Heart left ventricle (tissue), 16 donors: ENCODE measurements at regions not wholly inside any gene's neighbourhood (a gene's known extent, or its start where the extent isn't known, plus 50 kb on each side); places are given as distances from the start of the nearest gene placed in this dataset.
"Not testable (repeated sequence)": the region's sequence is repeated elsewhere in the genome, so short reads cannot be mapped to it uniquely, and the experiment has no call there.

Experiments used
- ATAC-seq, 4 donors: fragments of 200-7000 bp; cut with Tn5 transposase; one replicate each; pipeline ENCODE4 v1.9.1; 2020 to 2022; ENCODE audit warnings: moderate library complexity in 4 of 4, mild to moderate bottlenecking in 3 of 4, moderate number of reproducible peaks in 1 of 4
- DNase-seq, 5 donors: peaks; one replicate each; pipeline ENCODE4 v3.0.0-alpha.2; 2020
- H3K27ac ChIP-seq, 12 donors: fragments of 200-600 bp; sonication (generic) in 4 of 12; one replicate each; pipeline versions ENCODE4 v1.5.0 to v1.8.0; 2016 to 2022; ENCODE audit warnings: mild to moderate bottlenecking in 2 of 12
- H3K27me3 ChIP-seq, 9 donors: fragments of 200-600 bp; sonication (generic) in 2 of 9; one replicate each; pipeline versions ENCODE4 v1.5.1 to v1.8.0; 2016 to 2022; ENCODE audit warnings: mild to moderate bottlenecking in 3 of 9
- H3K36me3 ChIP-seq, 9 donors: fragments of 200-600 bp; sonication (generic) in 2 of 9; one replicate each; pipeline versions ENCODE4 v1.5.0 to v1.8.0; 2018 to 2022; ENCODE audit warnings: mild to moderate bottlenecking in 2 of 9
- H3K4me1 ChIP-seq, 12 donors: fragments of 200-600 bp; sonication (generic) in 4 of 12; one replicate each; pipeline versions ENCODE4 v1.5.0 to v1.8.0; 2016 to 2022; ENCODE audit warnings: mild to moderate bottlenecking in 3 of 12
- H3K4me3 ChIP-seq, 12 donors: fragments of 200-600 bp; sonication (generic) in 4 of 12; one replicate each; pipeline versions ENCODE4 v1.5.0 to v1.8.0; 2017 to 2022; ENCODE audit warnings: mild to moderate bottlenecking in 9 of 12, moderate library complexity in 4 of 12
- H3K9me3 ChIP-seq, 12 donors: fragments of 200-600 bp; sonication (generic) in 4 of 12; one replicate each; pipeline versions ENCODE4 v1.5.0 to v1.8.0; 2016 to 2022; ENCODE audit warnings: mild to moderate bottlenecking in 1 of 12
- POLR2A ChIP-seq, 2 donors: fragments of 450-650 bp; IDR thresholded peaks; one replicate each; pipeline ENCODE4 v1.6.1; 2017; ENCODE audit warnings: antibody characterized with exemption in 2 of 2, mild to moderate bottlenecking in 2 of 2, moderate library complexity in 2 of 2
- WGBS, 4 donors: extraction: QIAGEN DNeasy Blood & Tissue Kit in 2 of 4; methylation state at CpG; one replicate each; pipeline versions ENCODE4 v1.1.5 to v1.1.7; 2013 to 2018; 5-methylcytosine and 5-hydroxymethylcytosine counted together
- intact Hi-C, 10 donors: fragments of 100-400 bp; cut with DNase I; formaldehyde crosslinking; loops; one replicate each; pipeline versions ENCODE4 v1.11.1 to v1.14.2; 2022
- TF ChIP-seq, protein P1 (sequence below), 12 donors: fragments of 200-600 bp; sonication (generic) in 4 of 12; IDR thresholded peaks; one replicate each; pipeline versions ENCODE4 v1.5.0 to v1.8.0; 2018 to 2022; ENCODE audit warnings: antibody characterized with exemption in 12 of 12, mild to moderate bottlenecking in 5 of 12
- donor health status: ischemic (EF 13 %, LVEDD 7.1; RV severe dilation, severe dysfunction).
- donor health status: healthy with polysubstance abuse.
- donor health status: DM: no; HTN: yes; CAD: no.
- donor health status: DM: no; HTN: no; CAD: no.
- donor health status: ischemic (EF 25% LVEDD 6.9; RV normal size, moderate dysfunction).
- donor health status: ischemic (EF 25% LVEDD 5.7; RV mildly dilated, moderate dysfunction).
- donor health status: healthy.
- donor health status: DM: yes; HTN: yes; CAD: no.
- donor health status: ischemic (EF 35%, LVEDD 5.7; RV mildly dilated, moderate dysfunction).
- donor health status: nonischemic (EF 11% LVEDD 7.7; RV severe dilation, severe dysfunction).
- donor health status: DM: yes; HTN: yes; CAD: no.
- donor health status: PGD.
- donor health status: ischemic (EF 29% LVEDD 5.4; RV normal size, mild dysfunction).
- donor health status: nonischemic (EF 23%, LVEDD 6.1; RV moderate dilation, normal function).

DNA sequence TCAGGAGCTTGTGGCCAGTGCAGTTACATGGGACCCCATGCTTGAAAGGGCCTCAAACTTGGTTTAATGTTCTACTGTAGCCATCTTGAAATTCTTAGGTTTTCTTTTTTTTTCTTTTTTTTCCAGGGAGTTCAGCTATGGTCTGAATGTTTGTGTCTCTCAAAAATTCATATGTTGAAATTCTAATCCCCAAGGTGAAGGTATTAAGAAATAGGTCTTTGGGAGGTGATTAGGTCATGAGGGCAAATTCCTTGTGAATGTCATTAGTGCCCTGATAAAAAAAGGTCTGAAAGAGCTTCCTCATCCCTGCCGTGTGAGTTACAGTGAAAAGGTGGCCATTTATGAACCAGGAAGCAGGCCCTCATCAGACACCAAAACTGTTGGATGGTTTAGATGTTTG, 324.1 kb downstream of the C12orf75 start:
- WGBS, 4 donors = 70 to 90% (median 75%) methylated on average over 1 of the region's 1 CpG
- intact Hi-C loops = loop anchor here in 2 of 10 donors (5.0 to 10.0 kb wide), 2 partner anchors 88 to 190 kb away; no protein-coding TSS in a partner anchor

DNA sequence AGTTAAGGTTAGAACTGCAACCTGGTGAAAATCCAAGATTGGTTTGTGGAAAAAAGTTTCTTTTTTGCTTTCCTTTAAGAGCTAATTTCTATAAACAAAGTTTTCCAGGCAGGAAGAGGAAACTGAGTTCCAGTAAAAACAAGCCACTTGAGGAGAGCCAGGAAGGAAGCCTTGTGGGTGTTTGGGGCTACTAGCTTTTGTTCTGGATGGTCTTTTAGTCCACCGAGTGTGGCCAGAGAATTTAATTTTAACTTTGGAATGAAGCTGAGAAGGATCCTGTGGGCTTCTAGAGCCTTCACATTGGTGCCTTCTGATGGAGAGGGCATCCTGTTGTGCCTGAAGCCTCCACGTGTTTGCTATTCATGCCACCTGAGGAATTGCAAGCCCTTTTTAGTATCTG, 327.9 kb downstream of the C12orf75 start:
- no peaks in the 10 kb centered on the region for H3K9me3 ChIP-seq
- intact Hi-C loops = loop anchor here in 2 of 10 donors (5.0 to 10.0 kb wide), 2 partner anchors 84 to 194 kb away; no protein-coding TSS in a partner anchor
- TF ChIP-seq, protein P1, sequence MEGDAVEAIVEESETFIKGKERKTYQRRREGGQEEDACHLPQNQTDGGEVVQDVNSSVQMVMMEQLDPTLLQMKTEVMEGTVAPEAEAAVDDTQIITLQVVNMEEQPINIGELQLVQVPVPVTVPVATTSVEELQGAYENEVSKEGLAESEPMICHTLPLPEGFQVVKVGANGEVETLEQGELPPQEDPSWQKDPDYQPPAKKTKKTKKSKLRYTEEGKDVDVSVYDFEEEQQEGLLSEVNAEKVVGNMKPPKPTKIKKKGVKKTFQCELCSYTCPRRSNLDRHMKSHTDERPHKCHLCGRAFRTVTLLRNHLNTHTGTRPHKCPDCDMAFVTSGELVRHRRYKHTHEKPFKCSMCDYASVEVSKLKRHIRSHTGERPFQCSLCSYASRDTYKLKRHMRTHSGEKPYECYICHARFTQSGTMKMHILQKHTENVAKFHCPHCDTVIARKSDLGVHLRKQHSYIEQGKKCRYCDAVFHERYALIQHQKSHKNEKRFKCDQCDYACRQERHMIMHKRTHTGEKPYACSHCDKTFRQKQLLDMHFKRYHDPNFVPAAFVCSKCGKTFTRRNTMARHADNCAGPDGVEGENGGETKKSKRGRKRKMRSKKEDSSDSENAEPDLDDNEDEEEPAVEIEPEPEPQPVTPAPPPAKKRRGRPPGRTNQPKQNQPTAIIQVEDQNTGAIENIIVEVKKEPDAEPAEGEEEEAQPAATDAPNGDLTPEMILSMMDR (IDR thresholded peaks at IDR 0.05) = no peak
- peaks cover 0 to 32% (median 22%) of the 10 kb centered on the region in 12 donors for H3K4me1 ChIP-seq
- peak overlapping the region; percentile 52 to 83 (median 68) for H3K27ac ChIP-seq
- 42 to 63% (median 51%) methylated on average over 2 of the region's 2 CpGs for WGBS, 4 donors
- H3K27me3 ChIP-seq = no peaks in the 10 kb centered on the region
- H3K4me3 ChIP-seq = no peak overlapping the region
- ATAC-seq = peak in 3 of 4 donors; percentile 43 to 67 (median 45)
- DNase-seq = peak in 1 of 5 donors; percentile 9
- H3K36me3 ChIP-seq = no peaks in the 10 kb centered on the region

More for the DNA sequence above, 324.1 kb downstream of the C12orf75 start:
- no peak for ATAC-seq
- TF ChIP-seq, protein P1 (IDR thresholded peaks at IDR 0.05) = no peak
- no peak for TF ChIP-seq POLR2A (IDR thresholded peaks at IDR 0.05)
- Histone ChIP-seq H3K36me3 (no peaks in the 10 kb centered on the region), H3K4me3 (no peak overlapping the region), H3K9me3 (peaks cover 0 to 5% (median 0%) of the 10 kb centered on the region in 12 donors), H3K27me3 (no peaks in the 10 kb centered on the region), H3K4me1 (peaks cover 0 to 23% (median 16%) of the 10 kb centered on the region in 12 donors), H3K27ac (no peak overlapping the region)
- DNase-seq = no peak

DNA sequence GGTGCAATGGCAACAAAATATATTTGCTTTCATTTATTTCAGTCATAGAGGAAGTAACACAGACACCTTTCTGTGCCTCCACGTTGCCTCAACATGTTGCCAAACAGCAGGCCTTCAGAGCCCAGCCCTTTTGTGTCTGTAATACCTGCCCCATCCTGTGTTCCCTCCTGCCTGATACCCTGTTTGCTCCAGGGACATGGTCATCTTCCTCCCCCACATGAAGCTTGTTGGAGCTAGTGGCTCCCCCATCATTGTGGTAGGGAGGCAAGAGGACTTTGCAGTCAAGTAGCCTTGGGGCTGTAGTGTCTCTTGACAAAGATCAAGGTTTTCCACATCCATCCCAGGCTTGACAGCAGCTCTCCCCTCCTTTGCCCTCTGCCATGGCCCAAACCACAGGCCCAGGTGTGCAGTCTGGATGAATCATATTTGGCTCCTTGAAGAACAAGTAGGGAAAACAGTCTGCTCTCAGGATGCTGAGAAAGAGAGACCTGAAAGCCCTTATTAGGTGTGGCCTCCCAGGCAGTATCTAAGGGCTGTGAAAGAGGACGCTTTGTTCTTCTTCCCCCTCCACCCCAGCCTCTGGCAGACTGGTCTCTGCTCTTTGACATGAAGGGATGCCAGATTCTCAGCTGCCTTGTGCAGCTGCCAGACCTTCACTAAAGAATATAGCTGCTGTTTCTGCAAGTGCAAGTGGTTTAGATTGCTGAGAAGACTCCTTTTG, 329.0 kb downstream of the C12orf75 start:
- peak; percentile 85 to 92 (median 88) for ATAC-seq
- DNase-seq = peak in 4 of 5 donors; percentile 24 to 59 (median 42)
- 34 to 55% (median 39%) methylated on average over 2 of the region's 2 CpGs for WGBS, 4 donors
- no peak for TF ChIP-seq POLR2A (IDR thresholded peaks at IDR 0.05)
- TF ChIP-seq, protein P1 (IDR thresholded peaks at IDR 0.05) = no peak
- intact Hi-C loops = loop anchor here in 2 of 10 donors (5.0 to 10.0 kb wide), 2 partner anchors 83 to 195 kb away; no protein-coding TSS in a partner anchor
- Histone ChIP-seq H3K4me1 (peaks cover 0 to 32% (median 22%) of the 10 kb centered on the region in 12 donors), H3K27ac (peak overlapping the region; percentile 45 to 83 (median 67)), H3K27me3 (no peaks in the 10 kb centered on the region), H3K4me3 (no peak overlapping the region), H3K36me3 (no peaks in the 10 kb centered on the region), H3K9me3 (no peaks in the 10 kb centered on the region)

DNA sequence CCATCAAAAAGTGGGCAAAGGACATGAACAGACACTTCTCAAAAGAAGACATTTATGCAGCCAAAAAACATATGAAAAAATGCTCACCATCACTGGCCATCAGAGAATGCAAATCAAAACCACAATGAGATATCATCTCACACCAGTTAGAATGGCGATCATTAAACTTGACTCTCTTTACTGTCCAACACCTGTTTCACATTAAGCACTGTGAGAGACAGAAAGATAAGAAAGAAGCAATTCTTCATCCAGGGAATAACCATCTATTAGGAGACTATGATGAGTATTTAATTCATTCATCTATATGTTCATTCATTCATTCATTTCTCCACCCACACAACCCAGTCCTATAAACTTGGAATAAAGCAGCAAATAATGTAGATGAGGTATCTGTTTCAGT, 334.3 kb downstream of the C12orf75 start:
- ATAC-seq, intact Hi-C loops, H3K4me3 ChIP-seq, H3K9me3 ChIP-seq, H3K36me3 ChIP-seq, H3K27me3 ChIP-seq, DNase-seq, H3K27ac ChIP-seq, H3K4me1 ChIP-seq: not testable (repeated sequence)
- 87 to 100% (median 93%) methylated on average over 1 of the region's 1 CpG for WGBS, 4 donors
